ENCODE measurements at regions not wholly inside any gene's neighbourhood (a gene's known extent, or its start where the extent isn't known, plus 50 kb on each side); places are given as distances from the start of the nearest gene placed in this dataset.

- no peaks in the 10 kb centered on the region for H3K27me3 ChIP-seq
- no peaks in the 10 kb centered on the region for H3K4me1 ChIP-seq
- H3K4me3 ChIP-seq, result no peak overlapping the region
- DNase-seq, result no peak
- no peaks in the 10 kb centered on the region for H3K36me3 ChIP-seq
- TF ChIP-seq CTCF (IDR thresholded peaks at IDR 0.05), result no peak
- TF ChIP-seq POLR2A (IDR thresholded peaks at IDR 0.05), result no peak
- no peak overlapping the region for H3K27ac ChIP-seq
- H3K9me3 ChIP-seq, result no peaks in the 10 kb centered on the region
Observed at GRCh38 chr3:70771426-70772147, 459.1 kb upstream of the MDFIC2 start.

GRCh38 chr3:70770650-70771049, 458.2 kb upstream of the MDFIC2 start:
- H3K27ac ChIP-seq, result no peak overlapping the region
- DNase-seq, result no peak
- H3K4me1 ChIP-seq, result no peaks in the 10 kb centered on the region
- H3K9me3 ChIP-seq, result no peaks in the 10 kb centered on the region
- H3K27me3 ChIP-seq, result no peaks in the 10 kb centered on the region
- H3K36me3 ChIP-seq, result no peaks in the 10 kb centered on the region
- no peak overlapping the region for H3K4me3 ChIP-seq
- no peak for TF ChIP-seq CTCF (IDR thresholded peaks at IDR 0.05)
- TF ChIP-seq POLR2A (IDR thresholded peaks at IDR 0.05), result no peak

- H3K9me3 ChIP-seq, result no peaks in the 10 kb centered on the region
- no peaks in the 10 kb centered on the region for H3K27me3 ChIP-seq
- no peaks in the 10 kb centered on the region for H3K36me3 ChIP-seq
- DNase-seq, result no peak
- no peak overlapping the region for H3K4me3 ChIP-seq
- TF ChIP-seq POLR2A (IDR thresholded peaks at IDR 0.05) (no peak), CTCF (IDR thresholded peaks at IDR 0.05) (no peak)
- no peaks in the 10 kb centered on the region for H3K4me1 ChIP-seq
- H3K27ac ChIP-seq, result no peak overlapping the region
Observed at GRCh38 chr3:70766301-70766700, 453.9 kb upstream of the MDFIC2 start.

GRCh38 chr3:70763894-70764293, 451.5 kb upstream of the MDFIC2 start:
- no peak for DNase-seq
- Histone ChIP-seq H3K27me3 (no peaks in the 10 kb centered on the region), H3K9me3 (no peaks in the 10 kb centered on the region), H3K4me3 (no peak overlapping the region), H3K4me1 (no peaks in the 10 kb centered on the region), H3K27ac (no peak overlapping the region), H3K36me3 (no peaks in the 10 kb centered on the region)
- TF ChIP-seq POLR2A (IDR thresholded peaks at IDR 0.05) (no peak), CTCF (IDR thresholded peaks at IDR 0.05) (no peak)

GRCh38 chr3:70757658-70758057, 445.2 kb upstream of the MDFIC2 start:
- DNase-seq, result no peak
- H3K9me3 ChIP-seq, result no peaks in the 10 kb centered on the region
- no peaks in the 10 kb centered on the region for H3K27me3 ChIP-seq
- TF ChIP-seq POLR2A (IDR thresholded peaks at IDR 0.05), result no peak
- no peak for TF ChIP-seq CTCF (IDR thresholded peaks at IDR 0.05)
- H3K4me1 ChIP-seq, result no peaks in the 10 kb centered on the region
- no peak overlapping the region for H3K4me3 ChIP-seq
- H3K36me3 ChIP-seq, result no peaks in the 10 kb centered on the region
- no peak overlapping the region for H3K27ac ChIP-seq

GRCh38 chr3:70755526-70755925, 443.1 kb upstream of the MDFIC2 start:
- H3K9me3 ChIP-seq, result no peaks in the 10 kb centered on the region
- H3K27ac ChIP-seq, result no peak overlapping the region
- TF ChIP-seq POLR2A (IDR thresholded peaks at IDR 0.05) (no peak), CTCF (IDR thresholded peaks at IDR 0.05) (no peak)
- H3K4me3 ChIP-seq, result no peak overlapping the region
- no peaks in the 10 kb centered on the region for H3K27me3 ChIP-seq
- no peak for DNase-seq
- no peaks in the 10 kb centered on the region for H3K4me1 ChIP-seq
- no peaks in the 10 kb centered on the region for H3K36me3 ChIP-seq

All from Peyer's patch (tissue), 4 donors.